GM12878 (cell line): ENCODE measurements at regions not wholly inside any gene's neighbourhood (a gene's known extent, or its start where the extent isn't known, plus 50 kb on each side); places are given as distances from the start of the nearest gene placed in this dataset.

Source experiments
- ATAC-seq: fragments of 200-7000 bp; cut with Tn5 transposase; 3 replicates; pipeline ENCODE4 v1.9.1; 2020; ENCODE audit warnings: mild to moderate bottlenecking, moderate library complexity
- BruUV-seq: library from RNA; stranded (reverse); fragments of 400-500 nt; replicated peaks from 2 replicates; lab custom pipeline; 2021; lab: Mats Ljungman, UMichigan
- CTCF ChIA-PET: fragments of 300-600 bp; sonication (Branson Sonifier 250); formaldehyde crosslinking; extraction: SDS; loops from one replicate; lab custom pipeline; 2021; ENCODE audit warnings: inconsistent platforms; lab: Yijun Ruan, JAX
- POLR2A ChIA-PET: fragments of 350-600 bp; formaldehyde crosslinking; extraction: SDS; loops from one replicate; lab custom pipeline; 2021; ENCODE audit warnings: inconsistent platforms; lab: Charles Lee
- RAD21 ChIA-PET: fragments of 300-600 bp; sonication (Branson Sonifier 250); formaldehyde crosslinking; loops from one replicate; lab custom pipeline; 2023; ENCODE audit warnings: antibody characterized with exemption; ENCODE audit not compliant: unreplicated experiment; lab: Charles Lee
- SMC1A ChIA-PET: fragments of 300-600 bp; sonication (Branson Sonifier 250); formaldehyde crosslinking; loops from one replicate; lab custom pipeline; 2023; ENCODE audit not compliant: unreplicated experiment, uncharacterized antibody; lab: Charles Lee
- DNase-seq: peaks from one replicate; pipeline ENCODE4 v3.0.0-alpha.2; 2011; ENCODE audit warnings: low read depth, low spot score
- FAIRE-seq: peaks from 3 replicates; lab custom pipeline; 2011; peaks lifted over from hg19 to GRCh38; lab: Jason Lieb, UNC
- H2AFZ ChIP-seq: 2 replicates; pipeline ENCODE4 v1.6.0; 2011; ENCODE audit warnings: low read depth, low read length, control low read depth; ENCODE audit not compliant: control insufficient read depth
- H3K27ac ChIP-seq: 2 replicates; pipeline ENCODE4 v1.5.1; 2011; ENCODE audit warnings: control low read depth; ENCODE audit not compliant: control insufficient read depth, insufficient read depth
- H3K27me3 ChIP-seq, 2 experiments: replicated peaks in 1 of 2; 2 replicates each; pipeline versions ENCODE4 v1.6.0 to v1.6.1; 2011; ENCODE audit warnings: low read length in 1 of 2; ENCODE audit not compliant: control insufficient read depth in 2 of 2, insufficient read depth in 2 of 2
- H3K36me3 ChIP-seq, 2 experiments: 2 replicates each; pipeline ENCODE4 v1.5.1; 2011; ENCODE audit warnings: low read length in 1 of 2; ENCODE audit not compliant: control insufficient read depth in 2 of 2, insufficient read depth in 2 of 2
- H3K4me1 ChIP-seq: 2 replicates; pipeline ENCODE4 v1.6.1; 2011; ENCODE audit warnings: mild to moderate bottlenecking, low read length, moderate library complexity, mixed read lengths; ENCODE audit not compliant: control insufficient read depth, insufficient read depth
- H3K4me2 ChIP-seq: 2 replicates; pipeline ENCODE4 v1.6.0; 2011; ENCODE audit warnings: control low read depth; ENCODE audit not compliant: control insufficient read depth, insufficient read depth
- H3K4me3 ChIP-seq: fragments of 200-600 bp; sonication (generic); 2 replicates; pipeline ENCODE4 v1.5.1; 2016
- H3K79me2 ChIP-seq: 2 replicates; pipeline ENCODE4 v1.6.0; 2011; ENCODE audit warnings: low read length; ENCODE audit not compliant: control insufficient read depth, insufficient read depth
- H3K9ac ChIP-seq: 2 replicates; pipeline ENCODE4 v1.8.0; 2011; ENCODE audit warnings: low read length, control low read depth, mixed read lengths; ENCODE audit not compliant: control insufficient read depth, insufficient read depth
- H3K9me3 ChIP-seq: replicated peaks from 3 replicates; pipeline ENCODE4 v1.5.1; 2011; ENCODE audit warnings: mild to moderate bottlenecking, low read length; ENCODE audit not compliant: control insufficient read depth, insufficient read depth
- H4K20me1 ChIP-seq: 2 replicates; pipeline ENCODE4 v1.6.0; 2011; ENCODE audit not compliant: control insufficient read depth, insufficient read depth
- CTCF ChIP-seq, 3 experiments: IDR thresholded peaks in 2 of 3; conservative IDR thresholded peaks in 1 of 3; 2 replicates each; pipeline ENCODE4 v1.5.1; 2011; ENCODE audit warnings: low read depth in 3 of 3, low read length in 3 of 3, mild to moderate bottlenecking in 3 of 3, control low read depth in 2 of 3, moderate library complexity in 2 of 3, inconsistent platforms in 1 of 3, mixed read lengths in 1 of 3; ENCODE audit not compliant: control insufficient read depth in 2 of 3, insufficient read depth in 1 of 3; ENCODE audit errors: extremely low read depth in 1 of 3
- EZH2 ChIP-seq: IDR thresholded peaks from 2 replicates; pipeline ENCODE4 v1.6.1; 2012; ENCODE audit warnings: low read depth, mild to moderate bottlenecking, control low read depth, inconsistent platforms, low read length, borderline replicate concordance; ENCODE audit not compliant: control insufficient read depth
- GATAD2B ChIP-seq: fragments of 450-650 bp; conservative IDR thresholded peaks from 2 replicates; pipeline ENCODE4 v1.6.1; 2017; ENCODE audit warnings: low read depth, mild to moderate bottlenecking, moderate library complexity
- IRF5 ChIP-seq: fragments of 450-650 bp; IDR thresholded peaks from 2 replicates; pipeline ENCODE4 v1.6.1; 2017; ENCODE audit warnings: borderline replicate concordance
- NRF1 ChIP-seq: conservative IDR thresholded peaks from 2 replicates; pipeline ENCODE4 v1.6.1; 2011; ENCODE audit warnings: mild to moderate bottlenecking, low read depth, low read length, improper control_type of control experiment
- PML ChIP-seq: IDR thresholded peaks from 2 replicates; pipeline ENCODE4 v1.6.1; 2012; ENCODE audit warnings: low read length, inconsistent platforms
- POU2F2 ChIP-seq: IDR thresholded peaks from 3 replicates; pipeline ENCODE4 v1.6.1; 2011; ENCODE audit warnings: low read depth, mild to moderate bottlenecking, low read length, borderline replicate concordance
- RAD21 ChIP-seq: IDR thresholded peaks from 2 replicates; pipeline ENCODE4 v1.6.1; 2011; ENCODE audit warnings: mild to moderate bottlenecking, low read depth, low read length, moderate library complexity; ENCODE audit not compliant: insufficient read depth
- SIX5 ChIP-seq: IDR thresholded peaks from 2 replicates; pipeline ENCODE4 v1.6.1; 2011; ENCODE audit warnings: mild to moderate bottlenecking, low read depth, low read length, moderate library complexity; ENCODE audit not compliant: severe bottlenecking
- SMC3 ChIP-seq: IDR thresholded peaks from 2 replicates; pipeline ENCODE4 v1.6.1; 2011; ENCODE audit warnings: low read length, improper control_type of control experiment, borderline replicate concordance
- SP1 ChIP-seq: IDR thresholded peaks from one replicate; pipeline ENCODE4 v1.6.1; 2011; ENCODE audit warnings: low read depth, low read length
- SREBF2 ChIP-seq: IDR thresholded peaks from 2 replicates; pipeline ENCODE4 v1.6.1; 2012; ENCODE audit warnings: mild to moderate bottlenecking, low read length
- ZNF207 ChIP-seq: fragments of 450-650 bp; IDR thresholded peaks from 2 replicates; pipeline ENCODE4 v1.6.1; 2014; ENCODE audit warnings: antibody characterized with exemption, mild to moderate bottlenecking, borderline replicate concordance
- ZZZ3 ChIP-seq: IDR thresholded peaks from 2 replicates; pipeline ENCODE4 v1.6.1; 2011; ENCODE audit warnings: low read depth; ENCODE audit not compliant: control insufficient read depth, insufficient read length
- WGBS: methylation state at CpG from one replicate; pipeline ENCODE4 v1.1.6; 2016; ENCODE audit warnings: low lambda C conversion rate; ENCODE audit not compliant: insufficient replicate concordance, insufficient coverage; ENCODE audit errors: missing lambda C conversion rate; 5-methylcytosine and 5-hydroxymethylcytosine counted together
- in situ Hi-C: fragments of 300-500 bp; cut with MboI; formaldehyde crosslinking; loops from 9 replicates; pipeline ENCODE4 v1.14.3; 2018; ENCODE audit warnings: mixed read lengths
- intact Hi-C: fragments of 100-400 bp; cut with micrococcal nuclease; formaldehyde crosslinking; loops from one replicate; pipeline ENCODE4 v1.14.2; 2022; ENCODE audit not compliant: unreplicated experiment
- TF ChIP-seq, protein P1 (sequence below): IDR thresholded peaks from 2 replicates; pipeline ENCODE4 v1.6.1; 2011; ENCODE audit warnings: mild to moderate bottlenecking, low read depth, low read length, moderate library complexity; ENCODE audit not compliant: insufficient replicate concordance

DNA sequence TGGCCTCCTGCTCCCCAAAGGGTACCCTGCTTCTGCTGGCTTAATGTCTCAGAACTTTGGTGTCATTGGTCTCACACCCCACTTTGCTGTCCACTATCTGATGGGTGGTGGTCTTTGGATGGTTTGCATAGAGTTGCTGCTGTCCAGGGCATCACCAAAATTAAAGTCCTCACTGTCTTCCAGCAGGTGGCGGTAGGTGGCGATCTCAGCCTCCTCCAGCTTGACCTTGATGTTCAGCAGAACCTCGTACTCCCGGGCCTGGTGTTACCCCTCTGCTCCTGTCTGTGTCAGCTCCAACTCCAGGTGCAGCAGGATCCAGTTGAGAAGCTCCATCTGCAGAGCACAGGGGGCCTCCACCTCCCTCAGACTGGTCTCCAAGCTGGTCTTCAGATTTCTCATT, 1169.5 kb upstream of the PABPC4L start:
- ChIA-PET CTCF (interaction anchor here (0.6 to 3.8 kb wide), 7 partner anchors 8 to 1493 kb away, joined by 3 to 56 read pairs (median 7); no protein-coding TSS in a partner anchor), RAD21 (interaction anchor here (0.9 to 1.7 kb wide), 3 partner anchors 48 to 1493 kb away, joined by 4 to 6 read pairs (median 5); no protein-coding TSS in a partner anchor), SMC1A (interaction anchor here (1.2 to 2.3 kb wide), 5 partner anchors 11 to 1494 kb away, joined by 3 to 11 read pairs (median 4); no protein-coding TSS in a partner anchor), POLR2A (no interaction called here)
- Histone ChIP-seq H3K4me1 (no peaks in the 10 kb centered on the region), H3K4me2 (no peak overlapping the region), H3K36me3 (no peaks in the 10 kb centered on the region), H3K9ac (no peak overlapping the region), H4K20me1 (no peaks in the 10 kb centered on the region), H3K27ac (no peak overlapping the region), H3K27me3 (no peaks in the 10 kb centered on the region), H3K9me3 (no peaks in the 10 kb centered on the region), H3K79me2 (no peaks in the 10 kb centered on the region), H3K4me3 (no peak overlapping the region), H2AFZ (no peak overlapping the region)
- peak; percentile 81 for ATAC-seq
- intact Hi-C loops = loop anchor here (2.0 to 5.0 kb wide), 2 partner anchors 48 to 1491 kb away; no protein-coding TSS in a partner anchor
- DNase-seq = no peak
- TF ChIP-seq SMC3 = peak; percentile 30; the same call in 1 of the 2 replicates
- no peak for TF ChIP-seq GATAD2B
- TF ChIP-seq NRF1 = no peak
- TF ChIP-seq SREBF2 = no peak
- TF ChIP-seq SIX5 = no peak
- TF ChIP-seq, protein P1, sequence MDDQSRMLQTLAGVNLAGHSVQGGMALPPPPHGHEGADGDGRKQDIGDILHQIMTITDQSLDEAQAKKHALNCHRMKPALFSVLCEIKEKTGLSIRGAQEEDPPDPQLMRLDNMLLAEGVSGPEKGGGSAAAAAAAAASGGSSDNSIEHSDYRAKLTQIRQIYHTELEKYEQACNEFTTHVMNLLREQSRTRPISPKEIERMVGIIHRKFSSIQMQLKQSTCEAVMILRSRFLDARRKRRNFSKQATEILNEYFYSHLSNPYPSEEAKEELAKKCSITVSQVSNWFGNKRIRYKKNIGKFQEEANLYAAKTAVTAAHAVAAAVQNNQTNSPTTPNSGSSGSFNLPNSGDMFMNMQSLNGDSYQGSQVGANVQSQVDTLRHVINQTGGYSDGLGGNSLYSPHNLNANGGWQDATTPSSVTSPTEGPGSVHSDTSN = no peak
- TF ChIP-seq POU2F2 = no peak
- no peak for TF ChIP-seq EZH2
- TF ChIP-seq ZNF207 = no peak
- no peak for TF ChIP-seq PML
- no peak for TF ChIP-seq ZZZ3
- no peak for TF ChIP-seq SP1
- peak; percentile 22 to 42 (median 38); a peak in 4 of 6 replicates for TF ChIP-seq CTCF (IDR thresholded peaks at IDR 0.05 in 2 of 3, conservative IDR thresholded peaks at IDR 0.05 in 1 of 3; ENCODE audit: control insufficient read depth in 2 of 3, extremely low read depth in 1 of 3, insufficient read depth in 1 of 3, low read depth in 3 of 3, low read length in 3 of 3)
- peak; percentile 24; the same call in 1 of the 2 replicates for TF ChIP-seq RAD21
- no peak for TF ChIP-seq IRF5
- BruUV-seq = no TSS peak
- in situ Hi-C loops = no loop called here
- FAIRE-seq = peak; percentile 49
- WGBS = 24% methylated on average over 4 of the region's 4 CpGs
